HG03103 (cell line): ENCODE measurements at regions not wholly inside any gene's neighbourhood (a gene's known extent, or its start where the extent isn't known, plus 50 kb on each side); places are given as distances from the start of the nearest gene placed in this dataset.
"Not testable (repeated sequence)": the region's sequence is repeated elsewhere in the genome, so short reads cannot be mapped to it uniquely, and the experiment has no call there.

Experiments used
- ATAC-seq: cut with Tn5 transposase; IDR thresholded peaks from one replicate; pipeline ENCODE4 v1.9.1; 2021; ENCODE audit warnings: low read depth; ENCODE audit not compliant: unreplicated experiment

DNA sequence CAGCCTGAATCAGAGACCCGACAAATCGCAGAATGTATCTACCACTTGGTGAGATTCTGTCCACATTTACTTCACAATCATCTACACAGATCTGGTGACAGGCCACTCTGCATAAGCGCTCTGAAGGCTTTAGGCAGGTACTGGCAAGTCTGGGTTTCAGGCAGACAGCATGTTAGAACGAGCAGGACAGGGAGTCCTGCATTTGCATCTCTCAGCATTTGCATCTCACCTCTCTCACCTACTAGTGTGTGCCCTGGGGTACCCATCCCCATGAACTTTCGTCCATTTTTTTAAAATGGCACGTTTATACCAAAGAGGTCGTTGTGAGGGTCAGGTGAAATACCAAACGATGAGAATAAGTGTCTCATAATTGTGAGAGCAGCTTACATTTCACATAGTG, 108.2 kb downstream of the SPATA31A1 start:
- peak; percentile 23 for ATAC-seq

DNA sequence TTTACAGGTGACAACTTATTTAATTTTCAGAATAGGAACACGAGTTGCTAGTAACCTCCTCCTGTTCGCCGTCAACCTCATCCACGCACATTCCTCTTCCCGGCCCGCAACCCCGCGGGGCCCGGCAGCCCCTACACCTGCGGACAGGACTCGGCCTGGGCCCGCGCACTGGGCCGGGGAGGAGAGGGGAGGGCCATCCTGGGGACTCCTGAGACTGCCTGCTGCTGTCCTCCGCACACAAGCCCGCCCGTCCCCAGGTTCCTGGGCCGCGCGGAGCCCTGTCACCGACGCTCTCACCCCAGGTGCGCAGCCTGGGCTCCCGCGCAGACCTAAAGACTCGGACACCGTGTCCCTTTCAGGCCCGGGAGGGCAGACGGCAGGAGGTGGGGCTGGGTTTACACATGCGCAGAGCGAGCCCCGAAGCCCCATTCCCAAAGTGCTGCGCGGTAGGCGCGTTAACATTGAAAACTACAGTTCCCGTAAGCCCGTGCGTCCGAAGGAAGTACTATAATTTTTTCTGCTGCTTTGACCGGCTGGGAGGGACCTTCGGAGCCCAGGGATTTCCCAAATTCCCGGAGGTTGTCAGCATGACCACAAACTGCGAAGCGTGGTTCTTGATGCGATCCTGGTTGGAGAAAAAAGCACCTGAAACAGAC, 108.8 kb downstream of the SPATA31A1 start:
- peak; percentile 97 for ATAC-seq

DNA sequence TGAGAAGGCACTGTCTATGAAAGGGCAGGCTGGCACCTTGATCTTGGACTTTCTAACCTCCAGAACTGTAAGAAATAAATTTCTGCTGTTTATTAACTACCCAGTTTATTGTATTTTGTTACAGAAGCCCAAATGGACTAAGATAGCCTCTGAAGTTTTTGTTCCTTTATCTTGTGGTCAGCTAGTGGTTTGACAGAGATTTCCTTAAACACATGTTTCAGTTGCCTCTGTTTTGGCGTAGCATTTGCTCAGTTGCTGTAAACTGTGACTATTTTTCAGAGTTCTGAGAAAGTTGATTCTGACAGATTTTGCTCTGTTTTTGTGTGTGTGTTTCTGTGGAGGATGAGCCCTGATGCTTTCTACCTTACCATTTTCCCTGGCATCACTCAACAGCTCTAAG, 119.0 kb downstream of the SPATA31A1 start:
- peak; percentile 99 for ATAC-seq

DNA sequence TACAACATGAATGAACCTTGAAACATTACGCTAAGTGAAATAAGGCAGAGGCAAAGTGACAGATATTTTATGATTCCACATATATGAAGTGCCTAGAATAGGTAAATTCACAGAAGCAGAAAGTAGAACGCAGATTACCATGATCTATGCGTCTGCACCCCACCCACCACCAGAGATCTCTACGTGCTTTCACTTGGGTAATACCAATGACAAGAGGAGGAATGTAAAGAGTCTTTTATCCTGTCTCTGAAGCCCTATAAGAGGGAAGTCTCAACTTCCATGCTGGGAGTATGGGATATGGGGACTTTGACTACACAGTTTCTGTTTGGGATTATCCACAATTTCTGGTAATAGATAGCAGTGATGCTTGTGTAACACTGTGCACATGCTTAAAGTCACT, 127.6 kb downstream of the SPATA31A1 start:
- not testable (repeated sequence) for ATAC-seq

DNA sequence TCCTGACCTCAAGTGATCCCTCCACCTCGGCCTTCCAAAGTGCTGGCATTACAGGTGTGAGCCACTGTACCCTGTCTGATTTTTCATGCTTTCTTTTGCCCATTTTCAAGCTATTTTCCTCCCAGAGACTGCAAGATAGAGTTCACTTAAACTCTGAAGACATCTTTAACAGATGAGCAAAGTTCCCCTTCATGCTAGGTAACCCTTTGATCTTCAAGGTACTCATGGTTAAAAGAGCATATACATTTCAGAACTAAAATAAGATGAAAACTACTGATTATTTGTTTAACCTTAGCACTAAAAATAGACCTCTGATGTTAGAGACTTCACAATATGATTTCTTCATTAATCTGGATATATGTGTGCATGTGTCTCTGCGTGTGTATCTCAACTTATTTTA, 128.4 kb downstream of the SPATA31A1 start:
- ATAC-seq: peak; percentile 21

DNA sequence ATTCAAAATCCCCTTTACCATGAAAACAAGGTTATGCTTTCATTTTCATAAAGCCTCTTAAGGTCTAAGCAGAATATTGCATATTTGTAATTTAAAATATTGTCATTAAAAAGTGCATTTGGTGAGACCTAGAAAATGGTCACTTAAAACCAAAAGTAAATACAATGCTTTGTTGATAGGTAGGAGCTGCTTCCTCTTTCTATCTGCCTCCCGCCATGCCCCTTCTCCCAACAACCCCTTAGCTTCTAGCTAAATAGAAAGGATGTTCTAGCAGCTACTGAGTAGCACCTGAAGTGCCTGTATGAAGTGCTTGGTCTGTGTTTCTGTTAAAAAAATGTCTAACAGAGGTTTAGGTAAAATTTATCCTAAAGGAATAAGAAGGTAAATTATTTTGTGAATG, 128.8 kb downstream of the SPATA31A1 start:
- peak; percentile 59 for ATAC-seq

DNA sequence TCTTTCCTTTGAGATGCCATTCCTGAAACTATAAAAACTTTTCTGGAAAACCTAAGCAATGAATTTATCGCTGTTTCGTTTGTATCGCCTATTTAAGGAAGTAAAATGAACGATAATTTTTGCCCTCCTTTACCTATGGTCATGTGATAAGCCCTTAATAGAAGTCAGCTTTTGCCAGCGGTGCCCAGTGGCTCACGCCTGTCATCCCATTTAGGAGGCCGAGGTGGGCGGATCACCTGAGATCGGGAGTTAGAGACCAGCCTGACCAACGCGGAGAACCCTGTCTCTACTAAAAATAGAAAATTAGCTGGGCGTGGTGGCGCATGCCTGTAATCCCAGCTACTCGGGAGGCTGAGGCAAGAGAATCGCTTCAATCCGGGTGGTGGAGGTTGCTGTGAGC, 132.0 kb downstream of the SPATA31A1 start:
- ATAC-seq: not testable (repeated sequence)

DNA sequence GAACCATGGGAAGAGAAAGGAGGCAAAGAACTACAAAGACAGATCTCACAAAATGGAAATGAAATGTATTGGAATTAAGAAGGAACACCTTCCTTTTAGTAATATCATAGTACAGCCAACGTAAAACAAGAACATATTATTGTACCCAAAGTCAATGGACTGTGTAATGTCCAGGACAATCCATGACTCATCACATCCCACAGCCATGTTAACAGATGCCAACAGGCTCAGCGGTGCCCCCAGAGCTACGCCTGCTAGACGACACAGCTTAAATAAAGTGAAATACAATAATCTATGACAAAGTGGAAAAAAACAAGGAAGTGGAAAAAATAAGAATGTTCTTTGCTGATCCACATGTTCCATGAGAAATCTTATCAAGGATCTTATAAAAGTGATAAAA, 140.8 kb downstream of the SPATA31A1 start:
- ATAC-seq: not testable (repeated sequence)

DNA sequence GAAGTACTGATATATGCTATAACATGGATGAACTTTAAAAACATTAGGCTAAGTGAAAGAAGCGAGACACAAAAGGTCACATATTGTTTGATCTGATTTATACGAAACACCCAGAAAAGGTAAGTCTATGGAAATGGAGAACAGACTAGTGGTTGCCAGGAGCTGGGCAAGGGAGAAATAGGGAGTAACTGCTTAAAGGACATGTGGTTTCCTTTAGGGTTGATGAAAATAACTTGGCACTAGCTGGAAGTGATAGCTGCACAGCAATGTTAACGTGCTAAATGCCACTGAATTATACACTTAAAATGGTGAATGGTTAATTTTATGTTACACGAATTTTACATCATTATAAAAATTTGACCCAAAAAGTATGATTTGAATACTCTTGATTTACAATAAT, 147.7 kb downstream of the SPATA31A1 start:
- ATAC-seq: not testable (repeated sequence)

DNA sequence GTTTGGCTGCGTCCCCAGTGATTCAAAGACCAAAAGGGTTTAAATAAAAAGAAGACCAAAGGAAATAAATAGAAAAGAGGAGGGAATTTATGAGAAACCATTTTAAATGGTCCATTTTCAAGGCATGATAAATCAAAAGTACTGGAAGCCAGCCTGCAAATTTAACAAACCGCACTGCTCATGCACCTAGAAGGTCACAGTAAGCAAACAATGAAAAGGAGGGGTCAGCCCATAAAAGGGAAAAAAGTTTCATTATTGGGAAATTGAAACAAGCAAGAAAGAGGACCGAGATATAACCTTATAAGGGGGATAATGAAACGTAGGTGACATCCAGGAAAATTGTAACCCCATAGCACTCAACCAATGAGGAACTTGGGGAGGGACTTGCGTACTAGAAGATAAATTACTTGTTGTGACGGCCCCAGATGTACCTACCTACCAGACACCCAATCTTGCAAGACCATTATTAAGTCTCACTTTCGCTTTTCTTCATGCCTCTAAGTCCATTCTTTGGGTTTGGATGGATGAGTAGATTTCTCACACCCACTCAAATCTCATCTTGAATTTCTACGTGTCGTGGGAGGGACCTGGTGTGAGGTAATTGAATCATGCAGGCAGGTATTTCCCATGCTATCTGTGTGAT, 172.0 kb downstream of the SPATA31A1 start:
- not testable (repeated sequence) for ATAC-seq

DNA sequence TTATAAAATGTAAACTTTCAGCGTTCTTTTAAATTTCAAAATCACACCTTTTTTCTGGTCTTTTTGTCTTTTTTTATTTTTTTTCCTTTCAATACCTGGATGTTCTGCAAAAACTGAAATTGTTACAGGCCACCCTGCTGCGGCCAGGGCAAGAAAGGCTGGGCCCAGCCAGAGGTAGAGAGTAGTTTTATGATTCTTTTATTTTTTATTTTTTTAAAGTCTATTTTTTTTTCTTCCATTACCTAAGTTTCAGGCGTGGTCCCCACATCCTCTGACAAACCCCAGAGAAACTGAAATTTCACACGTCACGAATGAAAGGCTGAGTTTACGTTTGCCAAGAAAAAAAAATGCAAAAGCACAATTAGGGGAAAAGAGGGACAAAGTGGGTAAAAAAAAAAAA, 177.1 kb downstream of the SPATA31A1 start:
- ATAC-seq: not testable (repeated sequence)

DNA sequence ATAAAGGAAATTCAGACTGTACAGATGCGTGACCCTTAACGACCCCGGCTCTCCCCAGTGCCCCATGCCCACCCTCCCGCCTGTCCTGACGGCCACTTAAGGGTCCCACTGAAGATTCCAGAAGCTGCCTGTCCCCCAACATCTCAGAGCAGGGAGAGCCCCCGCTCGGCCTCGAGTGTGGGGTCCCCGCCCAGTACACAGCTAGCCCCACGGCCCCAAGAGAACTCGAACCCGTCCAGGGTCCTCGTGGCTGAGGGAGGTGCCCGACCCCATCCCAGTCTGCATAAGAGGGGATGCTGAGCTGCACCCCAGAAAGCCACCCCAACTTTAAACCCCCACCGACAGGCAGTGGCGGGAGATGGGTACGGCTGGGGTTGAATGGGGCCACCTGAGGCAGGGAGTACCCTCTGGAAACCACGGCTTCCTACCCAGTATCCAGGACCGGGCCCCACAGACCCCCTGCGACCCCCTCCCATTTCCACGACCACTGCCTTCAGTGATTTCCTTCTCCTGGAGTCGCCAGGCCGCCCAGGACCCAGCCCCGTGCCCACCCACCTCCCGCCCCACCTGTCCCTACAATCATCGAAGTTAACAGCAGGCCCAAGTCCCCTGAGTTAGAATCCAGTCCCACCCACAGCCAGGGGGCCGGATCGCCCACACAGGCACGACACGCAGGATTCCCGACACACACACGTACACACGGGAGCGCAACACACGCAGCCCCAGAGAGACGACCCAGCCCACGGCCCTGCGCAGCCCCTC, 177.7 kb downstream of the SPATA31A1 start:
- ATAC-seq: not testable (repeated sequence)

DNA sequence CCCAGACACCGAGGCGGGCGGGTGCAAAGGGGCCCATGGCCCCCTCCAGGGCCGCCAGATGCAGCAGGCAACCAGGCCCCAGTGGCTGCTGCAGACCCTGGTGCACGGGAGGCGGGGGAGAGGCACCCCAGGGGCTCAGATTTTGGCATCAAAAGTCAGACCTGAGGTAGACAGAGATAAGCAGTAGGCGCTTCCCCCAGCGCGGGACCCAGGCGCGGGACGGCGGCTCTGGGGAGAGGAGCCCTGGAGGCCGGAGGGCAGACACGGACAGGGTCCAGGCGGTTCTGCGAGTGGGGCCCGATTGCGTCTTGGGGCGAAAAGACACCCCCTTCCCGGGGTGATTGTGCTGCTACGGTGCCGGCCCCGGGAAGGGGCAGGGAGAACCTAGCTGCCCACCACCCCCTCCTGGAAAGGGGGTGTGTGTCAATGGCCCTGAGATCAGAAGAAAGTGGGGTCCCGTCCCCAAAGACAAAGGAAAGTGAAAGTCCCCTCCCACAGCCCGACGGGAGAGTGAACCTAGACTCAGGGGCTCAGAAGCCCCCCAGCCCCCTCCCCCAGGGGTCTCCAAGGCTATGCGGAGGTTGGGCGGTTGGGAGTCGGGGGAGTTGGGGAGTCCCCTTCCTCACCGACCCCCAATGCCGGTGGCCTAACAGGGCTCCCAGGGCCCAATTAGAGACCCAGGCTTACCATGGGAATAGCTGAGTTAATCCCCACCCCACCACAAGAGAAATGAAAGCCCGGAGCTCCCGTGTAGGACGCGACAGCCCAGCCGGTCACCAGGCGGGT, 178.5 kb downstream of the SPATA31A1 start:
- not testable (repeated sequence) for ATAC-seq

DNA sequence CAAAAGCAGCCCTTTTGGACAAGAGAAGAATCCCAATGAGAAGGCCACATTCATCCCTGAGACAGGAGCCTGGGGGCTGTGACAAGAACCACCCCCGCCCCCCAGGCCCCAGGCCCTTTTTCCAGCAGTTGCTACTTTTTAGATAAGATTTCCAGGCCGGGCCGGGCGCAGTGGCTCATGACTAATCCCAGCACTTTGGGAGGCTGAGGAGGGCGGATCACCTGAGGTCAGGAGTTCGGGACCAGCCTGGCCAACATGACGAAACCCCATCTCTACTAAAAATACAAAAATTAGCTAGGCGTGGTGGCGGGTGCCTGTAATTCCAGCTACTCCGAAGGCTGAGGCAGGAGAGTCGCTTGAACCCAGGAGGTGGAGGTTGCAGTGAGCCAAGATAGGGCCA, 179.4 kb downstream of the SPATA31A1 start:
- ATAC-seq: not testable (repeated sequence)

DNA sequence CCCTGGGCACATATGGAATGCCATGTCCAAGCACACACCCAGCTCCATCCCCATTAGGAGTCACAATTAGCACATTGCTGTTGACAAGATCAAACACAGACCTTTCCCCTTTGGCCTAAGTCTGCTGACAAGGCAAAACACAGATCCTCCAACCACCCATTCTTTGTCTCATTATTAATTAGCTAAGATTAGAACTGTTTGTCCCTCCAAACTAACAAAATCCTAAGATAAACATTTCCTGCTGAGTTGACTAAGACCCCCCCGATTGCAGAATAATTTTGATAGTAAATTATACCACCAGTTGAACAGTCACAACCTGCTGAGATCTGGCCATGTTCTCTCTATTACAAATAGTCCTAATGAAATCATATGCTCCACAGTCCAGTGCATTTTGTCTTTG, 186.7 kb downstream of the SPATA31A1 start:
- ATAC-seq: not testable (repeated sequence)

DNA sequence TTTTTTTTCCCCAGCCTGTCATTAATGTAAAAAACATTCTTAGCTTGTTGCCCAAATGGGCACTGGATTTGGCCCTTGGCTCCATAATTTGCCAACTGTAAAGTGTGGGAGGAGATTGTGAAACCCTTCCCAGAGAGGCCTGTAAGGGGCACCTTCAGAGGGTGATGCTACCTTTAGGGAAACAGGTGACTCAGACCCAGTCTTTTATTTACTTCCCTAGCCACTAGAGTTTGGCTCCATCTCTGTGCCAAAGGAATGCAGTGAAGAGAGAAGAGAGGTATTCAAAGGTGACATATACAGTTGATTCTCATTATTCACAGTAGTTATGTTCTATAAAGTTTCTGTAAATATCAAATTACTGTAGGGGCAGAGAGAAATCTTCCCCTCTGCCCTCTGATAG, 189.6 kb downstream of the SPATA31A1 start:
- not testable (repeated sequence) for ATAC-seq

DNA sequence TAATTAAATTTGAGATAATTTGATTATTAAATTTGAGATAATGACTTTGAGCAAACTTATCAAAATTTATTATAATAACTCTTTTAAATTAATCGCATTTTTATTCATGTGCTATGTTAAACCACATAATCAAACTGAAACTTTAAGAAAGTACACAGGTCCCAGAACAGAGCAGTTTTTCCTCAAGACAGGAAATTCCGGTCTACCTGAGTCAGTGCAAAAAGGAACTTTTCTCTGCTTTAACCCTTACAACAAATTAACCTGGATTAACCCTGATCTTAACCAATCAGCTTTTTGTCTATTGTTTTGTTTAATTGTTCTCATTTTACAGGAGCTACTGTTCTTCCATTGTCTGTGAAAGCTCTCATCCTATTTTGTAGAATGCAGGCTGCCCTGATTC, 195.1 kb downstream of the SPATA31A1 start:
- ATAC-seq: not testable (repeated sequence)

DNA sequence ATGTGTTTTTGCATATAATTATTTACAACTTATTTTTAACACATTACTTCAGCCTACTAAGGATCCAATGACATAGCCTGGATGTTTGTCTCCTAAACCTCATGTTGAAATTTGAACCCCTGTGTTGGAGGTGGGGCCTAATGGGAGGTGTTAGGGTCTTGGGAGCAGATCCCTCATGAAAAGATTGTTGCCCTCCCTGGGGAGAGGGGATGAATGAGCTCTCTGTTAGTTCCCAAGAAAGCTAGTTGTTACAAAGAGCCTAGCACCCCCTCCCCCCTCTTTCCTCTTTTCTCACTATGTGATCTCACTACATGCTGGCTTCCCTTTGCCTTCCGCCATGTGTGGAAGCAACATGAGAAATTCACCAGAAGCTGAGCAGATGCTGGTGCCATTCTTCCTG, 196.1 kb downstream of the SPATA31A1 start:
- ATAC-seq: not testable (repeated sequence)

DNA sequence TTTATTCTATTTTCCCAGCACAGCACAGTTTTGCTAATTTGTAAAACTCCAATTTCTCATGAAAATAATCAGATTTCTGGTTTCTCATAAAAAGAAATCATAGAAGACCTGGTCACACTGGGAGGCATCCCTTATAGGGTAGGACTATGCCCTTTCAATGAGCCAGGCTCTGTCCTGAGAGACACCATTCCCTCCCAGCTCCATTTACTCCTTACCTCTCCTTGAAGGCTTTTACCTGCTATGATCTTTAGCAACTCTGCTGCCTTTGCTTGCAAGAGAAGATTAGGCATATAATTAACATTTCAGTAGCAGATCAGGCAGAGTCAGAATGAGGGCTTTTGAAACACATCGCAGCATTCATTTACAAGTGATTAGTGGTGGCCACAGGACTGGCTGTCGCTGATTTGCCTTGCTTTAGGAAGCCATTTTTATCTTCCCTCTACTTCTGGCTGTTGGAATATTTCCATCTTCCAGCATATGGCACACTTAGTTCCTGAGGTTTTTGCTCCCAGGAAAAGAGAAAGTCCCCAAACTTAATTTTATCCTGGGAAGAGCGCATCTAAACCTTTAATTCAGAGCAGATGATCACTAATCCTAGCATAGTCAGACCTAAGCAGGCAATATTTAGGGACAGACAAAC, 196.9 kb downstream of the SPATA31A1 start:
- not testable (repeated sequence) for ATAC-seq

DNA sequence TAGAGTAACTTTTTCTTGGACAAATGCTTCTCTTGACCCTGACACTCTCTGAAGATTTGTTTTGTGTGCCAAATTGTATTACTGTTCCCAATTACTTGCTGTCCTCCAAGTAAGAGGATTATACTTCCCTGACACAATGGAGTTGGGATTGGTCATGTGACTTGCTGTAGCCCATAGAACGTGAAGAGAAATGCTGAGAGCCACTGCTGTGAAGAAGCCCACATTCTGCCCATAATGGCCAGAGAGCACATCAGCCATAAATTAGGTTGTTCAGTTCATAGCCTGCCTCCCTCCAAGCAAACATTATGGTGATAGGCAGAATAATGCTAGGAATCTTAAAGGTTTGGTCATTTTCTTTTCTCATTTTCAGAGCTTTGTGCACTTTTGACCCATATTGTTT, 198.9 kb downstream of the SPATA31A1 start:
- not testable (repeated sequence) for ATAC-seq
